Vagina (tissue), 2 donors: ENCODE measurements at regions not wholly inside any gene's neighbourhood (a gene's known extent, or its start where the extent isn't known, plus 50 kb on each side); places are given as distances from the start of the nearest gene placed in this dataset.

Experiments
- DNase-seq, 2 donors: peaks; one replicate each; pipeline ENCODE4 v3.0.0-alpha.2; 2017; ENCODE audit errors: extremely low spot score in 2 of 2
- H3K27ac ChIP-seq: fragments of 200-600 bp; sonication (generic); one replicate; pipeline ENCODE4 v1.5.1; 2019
- H3K27me3 ChIP-seq: fragments of 200-600 bp; sonication (generic); one replicate; pipeline ENCODE4 v1.5.1; 2019
- H3K36me3 ChIP-seq, 2 donors: fragments of 200-600 bp; sonication (generic); one replicate each; pipeline ENCODE4 v1.5.1; 2017 to 2019
- H3K4me1 ChIP-seq: fragments of 200-600 bp; sonication (generic); one replicate; pipeline ENCODE4 v1.5.1; 2019
- H3K4me3 ChIP-seq, 2 donors: fragments of 200-600 bp; sonication (generic); 1 replicate in 1 of 2; 2 replicates in 1 of 2; pipeline ENCODE4 v1.5.1; 2016 to 2019
- H3K9me3 ChIP-seq: fragments of 200-600 bp; sonication (generic); one replicate; pipeline ENCODE4 v1.5.1; 2019
- POLR2A ChIP-seq, 2 donors: fragments of 450-650 bp; IDR thresholded peaks; one replicate each; pipeline ENCODE4 v1.6.1; 2017; ENCODE audit warnings: antibody characterized with exemption in 2 of 2, mild to moderate bottlenecking in 2 of 2, moderate library complexity in 2 of 2
- POLR2AphosphoS5 ChIP-seq, 2 donors: sonication (generic); formaldehyde crosslinking; IDR thresholded peaks; one replicate each; pipeline ENCODE4 v1.9.0; 2017; ENCODE audit warnings: antibody characterized with exemption in 2 of 2, mild to moderate bottlenecking in 2 of 2, low read depth in 1 of 2; ENCODE audit not compliant: insufficient read depth in 1 of 2
- intact Hi-C: fragments of 100-400 bp; cut with DNase I; formaldehyde crosslinking; loops from one replicate; pipeline ENCODE4 v1.15.1; 2023
- TF ChIP-seq, protein P1 (sequence below), 3 experiments: fragments of 450-650 bp in 2 of 3; fragments of 200-600 bp in 1 of 3; sonication (generic) in 1 of 3; IDR thresholded peaks; one replicate each; pipeline ENCODE4 v1.5.1; 2017 to 2019; ENCODE audit warnings: antibody characterized with exemption in 3 of 3, mild to moderate bottlenecking in 2 of 3, moderate library complexity in 2 of 3

DNA sequence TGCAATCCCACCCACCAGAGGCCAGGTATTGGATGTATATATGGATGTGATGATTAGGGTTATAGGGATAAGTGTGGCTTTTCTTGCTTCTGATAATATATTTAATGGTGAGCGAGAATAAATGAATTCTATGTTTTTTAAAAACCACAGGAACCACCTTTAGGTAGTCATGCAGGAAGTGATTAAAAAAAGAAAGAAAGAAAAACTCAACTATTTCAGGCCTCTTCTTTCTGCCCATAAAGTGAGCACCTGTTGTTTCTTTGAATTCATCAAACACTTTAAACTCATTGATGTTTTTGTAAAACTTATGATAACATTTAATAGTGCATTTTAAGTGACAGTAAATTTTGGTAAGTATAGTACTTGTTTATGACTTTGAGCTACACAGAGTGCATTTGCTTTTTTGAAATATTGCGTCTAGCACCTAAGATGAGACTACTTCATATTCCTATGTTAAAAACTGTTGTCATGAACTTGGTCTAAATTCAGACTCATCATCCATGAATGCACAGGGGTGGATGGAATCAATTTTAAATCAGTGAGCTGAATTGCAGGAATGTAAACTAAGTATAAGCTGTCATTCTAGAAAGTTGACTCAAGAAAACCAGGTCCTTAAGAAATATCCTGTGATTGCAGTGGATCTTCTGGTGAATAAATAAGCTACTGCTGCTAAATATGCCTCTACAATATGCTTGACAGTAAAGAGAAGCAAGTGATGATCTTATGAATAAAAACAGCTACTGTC, 764.4 kb upstream of the NECTIN3 start:
- Histone ChIP-seq H3K27me3 (no peaks in the 10 kb centered on the region), H3K4me1 (no peaks in the 10 kb centered on the region), H3K9me3 (no peaks in the 10 kb centered on the region), H3K27ac (no peak overlapping the region), H3K36me3 (no peaks in the 10 kb centered on the region), H3K4me3 (no peak overlapping the region)
- no peak for TF ChIP-seq POLR2A (IDR thresholded peaks at IDR 0.05)
- no peak for TF ChIP-seq POLR2AphosphoS5 (IDR thresholded peaks at IDR 0.05; ENCODE audit: insufficient read depth in 1 of 2, low read depth in 1 of 2)
- TF ChIP-seq, protein P1, sequence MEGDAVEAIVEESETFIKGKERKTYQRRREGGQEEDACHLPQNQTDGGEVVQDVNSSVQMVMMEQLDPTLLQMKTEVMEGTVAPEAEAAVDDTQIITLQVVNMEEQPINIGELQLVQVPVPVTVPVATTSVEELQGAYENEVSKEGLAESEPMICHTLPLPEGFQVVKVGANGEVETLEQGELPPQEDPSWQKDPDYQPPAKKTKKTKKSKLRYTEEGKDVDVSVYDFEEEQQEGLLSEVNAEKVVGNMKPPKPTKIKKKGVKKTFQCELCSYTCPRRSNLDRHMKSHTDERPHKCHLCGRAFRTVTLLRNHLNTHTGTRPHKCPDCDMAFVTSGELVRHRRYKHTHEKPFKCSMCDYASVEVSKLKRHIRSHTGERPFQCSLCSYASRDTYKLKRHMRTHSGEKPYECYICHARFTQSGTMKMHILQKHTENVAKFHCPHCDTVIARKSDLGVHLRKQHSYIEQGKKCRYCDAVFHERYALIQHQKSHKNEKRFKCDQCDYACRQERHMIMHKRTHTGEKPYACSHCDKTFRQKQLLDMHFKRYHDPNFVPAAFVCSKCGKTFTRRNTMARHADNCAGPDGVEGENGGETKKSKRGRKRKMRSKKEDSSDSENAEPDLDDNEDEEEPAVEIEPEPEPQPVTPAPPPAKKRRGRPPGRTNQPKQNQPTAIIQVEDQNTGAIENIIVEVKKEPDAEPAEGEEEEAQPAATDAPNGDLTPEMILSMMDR (IDR thresholded peaks at IDR 0.05): no peak
- intact Hi-C loops: no loop called here
- DNase-seq: no peak

- DNase-seq: no peak
- Histone ChIP-seq H3K36me3 (no peaks in the 10 kb centered on the region), H3K27me3 (no peaks in the 10 kb centered on the region), H3K27ac (no peak overlapping the region), H3K9me3 (no peaks in the 10 kb centered on the region), H3K4me3 (no peak overlapping the region), H3K4me1 (no peaks in the 10 kb centered on the region)
- intact Hi-C loops: no loop called here
- TF ChIP-seq POLR2A (IDR thresholded peaks at IDR 0.05) (no peak), POLR2AphosphoS5 (IDR thresholded peaks at IDR 0.05; ENCODE audit: insufficient read depth in 1 of 2, low read depth in 1 of 2) (no peak)
- TF ChIP-seq, protein P1 (IDR thresholded peaks at IDR 0.05): no peak
Observed at GRCh38 chr3:110311541-110311940, 760.1 kb upstream of the NECTIN3 start.

DNA sequence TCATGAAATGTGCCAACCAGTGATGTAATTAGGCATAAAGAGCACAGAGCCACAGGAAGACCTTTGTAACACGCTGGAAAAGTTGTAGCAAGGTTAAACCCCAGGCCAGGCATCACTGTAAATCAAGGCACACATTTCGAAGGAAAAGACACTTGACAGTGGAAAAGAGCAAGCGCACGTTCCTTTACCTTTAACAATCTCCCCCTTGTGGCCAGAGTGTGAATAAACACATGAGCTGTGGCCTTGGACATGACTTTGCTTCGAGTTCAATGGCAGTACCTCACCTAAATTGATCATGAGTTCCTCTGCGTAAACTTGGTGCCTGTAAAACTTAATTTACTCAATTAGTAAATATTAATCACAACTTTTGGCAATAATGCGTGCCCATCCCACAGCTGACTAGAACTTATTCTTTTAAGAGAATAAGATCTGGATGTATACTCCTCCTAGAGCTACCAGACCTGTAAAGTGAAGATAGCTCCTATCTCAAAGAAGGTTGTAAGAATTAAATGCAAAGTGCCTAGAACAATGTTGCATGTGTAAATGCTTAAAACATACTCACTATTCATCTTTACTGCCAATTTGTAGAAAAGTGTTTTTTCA, 757.0 kb upstream of the NECTIN3 start:
- no peaks in the 10 kb centered on the region for H3K4me1 ChIP-seq
- no peak for DNase-seq
- no peaks in the 10 kb centered on the region for H3K36me3 ChIP-seq
- H3K27ac ChIP-seq: no peak overlapping the region
- intact Hi-C loops: no loop called here
- H3K9me3 ChIP-seq: no peaks in the 10 kb centered on the region
- H3K27me3 ChIP-seq: no peaks in the 10 kb centered on the region
- no peak for TF ChIP-seq POLR2A (IDR thresholded peaks at IDR 0.05)
- TF ChIP-seq POLR2AphosphoS5 (IDR thresholded peaks at IDR 0.05; ENCODE audit: insufficient read depth in 1 of 2, low read depth in 1 of 2): no peak
- TF ChIP-seq, protein P1 (IDR thresholded peaks at IDR 0.05): peak; percentile 28 to 63 (median 42)
- H3K4me3 ChIP-seq: no peak overlapping the region

DNA sequence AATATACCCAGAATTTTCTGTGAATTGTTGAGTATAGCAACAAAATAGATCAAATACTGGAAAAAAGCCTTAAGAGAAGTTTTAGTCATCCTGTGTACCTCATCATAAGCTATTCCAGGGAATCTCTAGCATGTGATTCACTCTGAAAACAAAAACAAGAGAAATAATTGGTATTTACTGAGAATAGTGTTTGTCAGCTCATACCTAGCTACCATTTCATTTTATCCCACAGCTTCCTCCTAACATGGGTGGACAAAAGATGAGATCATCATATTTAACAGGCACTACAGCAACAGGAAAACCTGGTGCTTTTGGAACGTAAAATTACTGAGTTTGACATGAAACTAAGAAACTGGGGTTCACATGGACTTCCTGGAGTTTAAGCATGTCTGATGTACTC, 753.5 kb upstream of the NECTIN3 start:
- Histone ChIP-seq H3K4me1 (no peaks in the 10 kb centered on the region), H3K4me3 (no peak overlapping the region), H3K27me3 (no peaks in the 10 kb centered on the region), H3K9me3 (no peaks in the 10 kb centered on the region), H3K36me3 (no peaks in the 10 kb centered on the region), H3K27ac (no peak overlapping the region)
- intact Hi-C loops: no loop called here
- TF ChIP-seq POLR2A (IDR thresholded peaks at IDR 0.05) (no peak), POLR2AphosphoS5 (IDR thresholded peaks at IDR 0.05; ENCODE audit: insufficient read depth in 1 of 2, low read depth in 1 of 2) (no peak)
- TF ChIP-seq, protein P1 (IDR thresholded peaks at IDR 0.05): no peak
- no peak for DNase-seq

GRCh38 chr3:110323349-110323748, 748.3 kb upstream of the NECTIN3 start:
- no peak overlapping the region for H3K27ac ChIP-seq
- H3K27me3 ChIP-seq: no peaks in the 10 kb centered on the region
- no peak for TF ChIP-seq POLR2AphosphoS5 (IDR thresholded peaks at IDR 0.05; ENCODE audit: insufficient read depth in 1 of 2, low read depth in 1 of 2)
- no peak for TF ChIP-seq POLR2A (IDR thresholded peaks at IDR 0.05)
- TF ChIP-seq, protein P1 (IDR thresholded peaks at IDR 0.05): no peak
- DNase-seq: no peak
- no peaks in the 10 kb centered on the region for H3K4me1 ChIP-seq
- H3K36me3 ChIP-seq: no peaks in the 10 kb centered on the region
- no peak overlapping the region for H3K4me3 ChIP-seq
- intact Hi-C loops: no loop called here
- H3K9me3 ChIP-seq: no peaks in the 10 kb centered on the region
